SU-DHL-6 (cell line): ENCODE measurements at regions not wholly inside any gene's neighbourhood (a gene's known extent, or its start where the extent isn't known, plus 50 kb on each side); places are given as distances from the start of the nearest gene placed in this dataset.

Source experiments
- CTCF ChIP-seq: fragments of 200-600 bp; sonication (generic); IDR thresholded peaks from one replicate; pipeline ENCODE4 v1.5.1; 2017; ENCODE audit warnings: antibody characterized with exemption, mild to moderate bottlenecking, low read length, moderate library complexity; ENCODE audit not compliant: insufficient read depth, poor library complexity, severe bottlenecking
- EZH2phosphoT487 ChIP-seq: fragments of 200-600 bp; sonication (generic), shearing (Covaris generic); conservative IDR thresholded peaks from 2 replicates; pipeline ENCODE4 v1.6.1; 2018; ENCODE audit warnings: mild to moderate bottlenecking, antibody characterized with exemption, low read length, moderate library complexity, mixed read lengths

GRCh38 chr10:128525444-128525843 is 399.2 kb upstream of the MKI67 start:
- TF ChIP-seq CTCF = no peak
- TF ChIP-seq EZH2phosphoT487 = no peak
